Vagina (tissue), 2 donors: ENCODE measurements at regions not wholly inside any gene's neighbourhood (a gene's known extent, or its start where the extent isn't known, plus 50 kb on each side); places are given as distances from the start of the nearest gene placed in this dataset.

Experiments used
- POLR2A ChIP-seq, 2 donors: fragments of 450-650 bp; IDR thresholded peaks; one replicate each; pipeline ENCODE4 v1.6.1; 2017; ENCODE audit warnings: antibody characterized with exemption in 2 of 2, mild to moderate bottlenecking in 2 of 2, moderate library complexity in 2 of 2
- POLR2AphosphoS5 ChIP-seq, 2 donors: sonication (generic); formaldehyde crosslinking; IDR thresholded peaks; one replicate each; pipeline ENCODE4 v1.9.0; 2017; ENCODE audit warnings: antibody characterized with exemption in 2 of 2, mild to moderate bottlenecking in 2 of 2, low read depth in 1 of 2; ENCODE audit not compliant: insufficient read depth in 1 of 2
- TF ChIP-seq, protein P1 (sequence below), 3 experiments: fragments of 450-650 bp in 2 of 3; fragments of 200-600 bp in 1 of 3; sonication (generic) in 1 of 3; IDR thresholded peaks; one replicate each; pipeline ENCODE4 v1.5.1; 2017 to 2019; ENCODE audit warnings: antibody characterized with exemption in 3 of 3, mild to moderate bottlenecking in 2 of 3, moderate library complexity in 2 of 3

DNA sequence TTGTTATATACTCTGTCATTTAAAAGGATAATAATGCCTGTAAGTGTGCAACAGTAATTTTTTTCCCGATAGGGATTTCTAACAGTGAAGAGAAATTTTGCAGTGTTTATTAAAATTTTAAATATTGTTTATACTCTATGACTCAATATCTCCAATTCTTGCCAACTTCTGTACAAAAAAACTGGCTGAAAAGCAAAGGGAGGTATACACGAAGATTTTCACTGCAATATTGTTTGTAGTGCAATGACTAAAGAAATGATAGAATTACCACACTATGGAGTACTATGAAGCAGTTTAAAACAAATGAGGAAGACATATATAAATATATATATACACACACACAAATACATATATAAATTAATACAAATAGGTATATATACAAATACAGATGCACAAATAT lies 187.9 kb upstream of the IL15 start:
- TF ChIP-seq, protein P1, sequence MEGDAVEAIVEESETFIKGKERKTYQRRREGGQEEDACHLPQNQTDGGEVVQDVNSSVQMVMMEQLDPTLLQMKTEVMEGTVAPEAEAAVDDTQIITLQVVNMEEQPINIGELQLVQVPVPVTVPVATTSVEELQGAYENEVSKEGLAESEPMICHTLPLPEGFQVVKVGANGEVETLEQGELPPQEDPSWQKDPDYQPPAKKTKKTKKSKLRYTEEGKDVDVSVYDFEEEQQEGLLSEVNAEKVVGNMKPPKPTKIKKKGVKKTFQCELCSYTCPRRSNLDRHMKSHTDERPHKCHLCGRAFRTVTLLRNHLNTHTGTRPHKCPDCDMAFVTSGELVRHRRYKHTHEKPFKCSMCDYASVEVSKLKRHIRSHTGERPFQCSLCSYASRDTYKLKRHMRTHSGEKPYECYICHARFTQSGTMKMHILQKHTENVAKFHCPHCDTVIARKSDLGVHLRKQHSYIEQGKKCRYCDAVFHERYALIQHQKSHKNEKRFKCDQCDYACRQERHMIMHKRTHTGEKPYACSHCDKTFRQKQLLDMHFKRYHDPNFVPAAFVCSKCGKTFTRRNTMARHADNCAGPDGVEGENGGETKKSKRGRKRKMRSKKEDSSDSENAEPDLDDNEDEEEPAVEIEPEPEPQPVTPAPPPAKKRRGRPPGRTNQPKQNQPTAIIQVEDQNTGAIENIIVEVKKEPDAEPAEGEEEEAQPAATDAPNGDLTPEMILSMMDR (IDR thresholded peaks at IDR 0.05) = no peak
- no peak for TF ChIP-seq POLR2A (IDR thresholded peaks at IDR 0.05)
- TF ChIP-seq POLR2AphosphoS5 (IDR thresholded peaks at IDR 0.05; ENCODE audit: insufficient read depth in 1 of 2, low read depth in 1 of 2) = no peak
